Nephron progenitor cell (in vitro differentiated cells): ENCODE measurements at regions not wholly inside any gene's neighbourhood (a gene's known extent, or its start where the extent isn't known, plus 50 kb on each side); places are given as distances from the start of the nearest gene placed in this dataset.

ENCODE experiments used
- DNase-seq: peaks from one replicate; pipeline ENCODE4 v3.0.0; 2021
- H3K27ac Mint-ChIP-seq: 2 replicates; pipeline ENCODE4 v1.8.0; 2021; ENCODE audit warnings: mild to moderate bottlenecking, moderate library complexity, mixed read lengths
- H3K27me3 Mint-ChIP-seq: 2 replicates; pipeline ENCODE4 v1.8.0; 2021; ENCODE audit warnings: mild to moderate bottlenecking, low read depth, mixed read lengths; ENCODE audit not compliant: poor library complexity
- H3K36me3 Mint-ChIP-seq: 2 replicates; pipeline ENCODE4 v1.8.0; 2021; ENCODE audit warnings: low read depth, mixed read lengths
- H3K4me1 Mint-ChIP-seq: 2 replicates; pipeline ENCODE4 v1.8.0; 2021; ENCODE audit warnings: mixed read lengths
- H3K4me3 Mint-ChIP-seq: 2 replicates; pipeline ENCODE4 v1.8.0; 2021; ENCODE audit warnings: mild to moderate bottlenecking, moderate library complexity, mixed read lengths
- H3K9me3 Mint-ChIP-seq: 2 replicates; pipeline ENCODE4 v1.8.0; 2021; ENCODE audit warnings: mild to moderate bottlenecking, moderate library complexity, mixed read lengths
- CTCF ChIP-seq: fragments of 200-600 bp; sonication (generic); IDR thresholded peaks from 2 replicates; pipeline ENCODE4 v1.5.0; 2021; ENCODE audit warnings: antibody characterized with exemption

DNA sequence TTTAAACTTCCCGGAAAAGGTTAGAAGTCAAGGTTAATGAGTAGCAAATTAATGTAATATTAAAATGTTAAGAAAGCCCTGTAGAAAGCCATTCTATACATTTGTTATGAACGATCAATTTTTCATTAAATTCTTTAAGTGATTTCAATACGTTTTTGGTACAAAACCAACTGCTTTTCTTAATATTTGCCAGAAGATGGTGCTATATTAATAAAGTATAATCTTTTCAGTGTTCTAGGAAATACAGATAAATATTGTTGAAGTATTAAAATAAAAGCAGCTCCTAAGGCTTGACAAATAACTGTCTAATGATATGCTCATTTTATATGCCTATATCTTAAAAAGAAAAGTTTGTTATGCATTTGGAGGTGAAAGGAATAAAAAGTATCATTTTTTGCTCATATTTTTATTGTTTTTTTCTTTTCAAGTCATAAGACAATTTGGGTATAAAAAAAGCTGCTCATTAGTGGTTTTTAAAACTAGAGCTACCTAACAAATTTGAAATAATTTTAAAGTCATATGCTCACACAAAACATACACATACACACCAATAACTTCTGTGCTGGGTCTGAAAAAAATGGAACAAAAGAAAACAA lies 130.3 kb upstream of the POT1 start:
- Mint-ChIP-seq H3K36me3 (no peaks in the 10 kb centered on the region), H3K9me3 (no peaks in the 10 kb centered on the region), H3K27ac (no peak overlapping the region), H3K27me3 (no peaks in the 10 kb centered on the region), H3K4me1 (no peaks in the 10 kb centered on the region), H3K4me3 (no peak overlapping the region)
- no peak for DNase-seq
- peak; percentile 27 for TF ChIP-seq CTCF

DNA sequence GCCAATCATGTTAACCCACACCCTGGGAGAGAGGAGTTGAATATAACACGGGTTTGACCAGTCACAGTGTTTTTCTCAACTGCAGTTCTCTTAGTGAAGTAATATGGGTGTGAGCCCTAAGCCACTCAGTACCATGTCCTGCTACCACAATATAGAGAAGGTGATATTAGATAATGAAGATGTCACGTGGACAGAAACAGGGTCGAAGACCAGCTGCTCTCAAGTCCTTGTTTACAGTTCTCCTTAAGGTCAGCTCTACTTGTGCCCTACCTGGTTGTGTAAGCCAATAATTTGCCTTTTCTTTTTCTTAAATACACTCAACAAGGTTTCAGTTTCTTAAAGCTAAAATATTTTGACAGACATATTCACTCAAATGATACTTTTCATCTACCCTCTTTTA lies 128.3 kb upstream of the POT1 start:
- no peak for TF ChIP-seq CTCF
- H3K4me1 Mint-ChIP-seq: no peaks in the 10 kb centered on the region
- no peak overlapping the region for H3K4me3 Mint-ChIP-seq
- no peaks in the 10 kb centered on the region for H3K27me3 Mint-ChIP-seq
- no peaks in the 10 kb centered on the region for H3K36me3 Mint-ChIP-seq
- no peak for DNase-seq
- H3K27ac Mint-ChIP-seq: peak overlapping the region; percentile 15
- H3K9me3 Mint-ChIP-seq: no peaks in the 10 kb centered on the region

DNA sequence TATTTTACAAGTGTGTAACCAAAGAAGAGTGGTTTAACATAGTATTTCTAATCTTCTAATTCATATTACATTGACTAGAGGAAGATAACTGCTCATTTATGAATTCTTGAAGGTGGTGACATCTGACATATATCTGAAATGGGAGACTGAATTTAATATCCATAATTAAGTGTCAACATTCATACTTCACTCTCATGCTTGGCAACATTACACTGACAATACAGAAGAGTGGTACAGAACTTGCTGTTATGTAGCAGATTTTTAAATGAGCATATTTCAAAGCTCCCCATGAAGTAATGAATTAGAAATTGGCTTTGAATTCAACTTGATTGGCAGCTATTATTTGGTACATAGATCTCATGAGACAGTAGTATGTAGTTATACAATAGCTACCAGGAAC lies 125.8 kb upstream of the POT1 start:
- no peaks in the 10 kb centered on the region for H3K36me3 Mint-ChIP-seq
- no peaks in the 10 kb centered on the region for H3K4me1 Mint-ChIP-seq
- no peak overlapping the region for H3K27ac Mint-ChIP-seq
- H3K27me3 Mint-ChIP-seq: no peaks in the 10 kb centered on the region
- no peak for DNase-seq
- no peaks in the 10 kb centered on the region for H3K9me3 Mint-ChIP-seq
- TF ChIP-seq CTCF: no peak
- H3K4me3 Mint-ChIP-seq: no peak overlapping the region

- H3K9me3 Mint-ChIP-seq: peaks cover 3% of the 10 kb centered on the region
- H3K4me1 Mint-ChIP-seq: no peaks in the 10 kb centered on the region
- H3K36me3 Mint-ChIP-seq: no peaks in the 10 kb centered on the region
- H3K4me3 Mint-ChIP-seq: no peak overlapping the region
- H3K27ac Mint-ChIP-seq: no peak overlapping the region
- DNase-seq: no peak
- H3K27me3 Mint-ChIP-seq: peaks cover 3% of the 10 kb centered on the region
- TF ChIP-seq CTCF: no peak
Observed at GRCh38 chr7:125046767-125047166, 117.1 kb upstream of the POT1 start.

- Mint-ChIP-seq H3K27me3 (no peaks in the 10 kb centered on the region), H3K36me3 (no peaks in the 10 kb centered on the region), H3K4me1 (no peaks in the 10 kb centered on the region), H3K9me3 (no peaks in the 10 kb centered on the region), H3K4me3 (no peak overlapping the region), H3K27ac (peak overlapping the region; percentile 58)
- no peak for TF ChIP-seq CTCF
- no peak for DNase-seq
Observed at GRCh38 chr7:125033506-125033905, 103.9 kb upstream of the POT1 start.

DNA sequence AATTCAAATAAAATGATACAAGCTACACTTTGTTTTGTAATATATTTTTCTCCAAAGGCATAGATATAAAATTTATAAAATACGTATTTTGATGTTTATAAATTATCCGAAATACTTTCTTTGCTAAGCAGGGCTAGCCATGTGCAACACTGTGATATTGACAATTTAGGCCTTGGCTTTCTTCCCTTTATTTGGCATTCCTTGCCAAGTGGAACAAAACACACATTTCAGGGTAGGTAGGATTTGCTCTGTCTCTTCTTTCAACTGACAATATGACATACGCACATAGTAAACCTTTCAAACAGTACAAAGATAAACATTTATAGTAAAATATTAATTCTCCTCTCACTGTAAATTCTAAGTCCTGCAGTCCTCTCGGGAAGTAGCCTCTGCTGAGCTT lies 103.3 kb upstream of the POT1 start:
- H3K9me3 Mint-ChIP-seq: no peaks in the 10 kb centered on the region
- DNase-seq: no peak
- H3K4me3 Mint-ChIP-seq: no peak overlapping the region
- H3K4me1 Mint-ChIP-seq: no peaks in the 10 kb centered on the region
- no peaks in the 10 kb centered on the region for H3K36me3 Mint-ChIP-seq
- H3K27ac Mint-ChIP-seq: no peak overlapping the region
- no peaks in the 10 kb centered on the region for H3K27me3 Mint-ChIP-seq
- TF ChIP-seq CTCF: no peak
